Caki2 (cell line): ENCODE measurements at regions not wholly inside any gene's neighbourhood (a gene's known extent, or its start where the extent isn't known, plus 50 kb on each side); places are given as distances from the start of the nearest gene placed in this dataset.

Experiments
- DNase-seq: peaks from one replicate; pipeline ENCODE4 v3.0.0-alpha.2; 2015; ENCODE audit warnings: low read depth
- in situ Hi-C: cut with HindIII; loops from 2 replicates; pipeline ENCODE4 v1.10.0; 2016; ENCODE audit warnings: low sequenced_read_pairs, low pct_unique_long_range_greater_than_20kb, mixed read lengths

DNA sequence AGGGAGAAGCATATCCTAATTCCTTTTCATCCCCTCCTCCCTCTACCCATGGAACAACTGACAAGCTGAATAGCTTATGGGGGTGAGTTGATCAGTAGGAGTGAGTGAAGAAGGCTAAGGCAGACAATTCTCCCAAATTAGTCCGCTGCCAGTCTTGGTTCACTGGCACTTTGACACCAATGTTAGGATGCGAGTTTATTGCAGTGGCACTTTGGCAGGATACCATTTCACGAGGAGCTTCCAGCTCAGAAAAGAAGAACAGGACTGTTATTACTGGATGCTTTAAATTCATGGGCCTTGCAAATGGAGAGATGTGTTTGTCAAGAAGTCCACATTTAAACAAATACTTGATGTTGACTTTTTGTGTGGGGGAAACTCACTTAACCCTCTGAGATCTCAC, 427.6 kb downstream of the NR2F1-AS1 start:
- no peak for DNase-seq
- in situ Hi-C loops, result no loop called here

GRCh38 chr5:93151896-93152295, 429.1 kb downstream of the NR2F1-AS1 start:
- in situ Hi-C loops, result no loop called here
- no peak for DNase-seq

- in situ Hi-C loops, result no loop called here
- DNase-seq, result no peak
These were observed 429.9 kb downstream of the NR2F1-AS1 start for GRCh38 chr5:93151121-93151520.

GRCh38 chr5:93150311-93151012, 430.6 kb downstream of the NR2F1-AS1 start:
- in situ Hi-C loops, result no loop called here
- DNase-seq, result no peak

GRCh38 chr5:93145767-93146166, 435.3 kb downstream of the NR2F1-AS1 start:
- DNase-seq, result no peak
- in situ Hi-C loops, result no loop called here

DNA sequence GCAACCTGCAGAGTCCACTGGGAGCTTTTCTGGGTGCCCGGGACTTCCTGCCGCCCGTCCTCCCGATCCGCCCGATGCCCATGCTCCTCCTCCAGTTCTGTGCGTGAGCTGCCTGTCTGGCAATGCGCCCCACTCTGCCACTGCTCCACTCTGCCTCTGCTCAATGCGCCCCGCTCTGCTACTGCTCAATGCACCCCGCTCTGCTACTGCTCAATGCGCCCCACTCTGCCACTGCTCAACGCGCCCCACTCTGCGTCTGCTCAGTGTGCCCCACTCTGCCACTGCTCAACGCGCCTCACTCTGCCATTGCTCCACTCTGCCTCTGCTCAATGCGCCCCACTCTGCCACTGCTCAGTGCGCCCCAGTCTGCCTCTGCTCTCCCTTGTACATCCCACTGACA, 436.0 kb downstream of the NR2F1-AS1 start:
- in situ Hi-C loops, result no loop called here
- no peak for DNase-seq

GRCh38 chr5:93141969-93142368, 439.1 kb downstream of the NR2F1-AS1 start:
- no peak for DNase-seq
- in situ Hi-C loops, result no loop called here

GRCh38 chr5:93130624-93131490, 450.2 kb downstream of the NR2F1-AS1 start:
- in situ Hi-C loops, result no loop called here
- DNase-seq, result no peak

DNA sequence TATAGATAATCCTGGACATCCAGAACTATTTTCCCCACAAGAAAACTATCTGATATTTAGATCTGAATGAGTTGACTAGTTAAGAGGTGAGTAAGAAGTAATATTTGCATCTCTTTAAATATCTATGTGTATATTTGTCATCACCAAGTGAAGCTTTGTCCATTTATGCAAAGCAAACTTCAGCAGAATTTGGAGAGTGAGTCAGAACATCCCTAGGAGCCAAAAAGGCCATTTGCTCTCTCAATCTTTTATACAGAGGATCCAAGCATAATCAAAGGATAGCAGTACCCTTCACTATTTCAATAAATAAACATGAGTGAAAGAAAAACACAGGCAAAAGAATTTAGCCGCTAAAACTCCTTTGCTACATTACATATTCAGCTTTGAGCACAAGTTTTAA, 454.4 kb downstream of the NR2F1-AS1 start:
- no peak for DNase-seq
- in situ Hi-C loops, result no loop called here

GRCh38 chr5:93123127-93123526, 457.9 kb downstream of the NR2F1-AS1 start:
- in situ Hi-C loops, result no loop called here
- DNase-seq, result no peak

GRCh38 chr5:93122446-93122845, 458.6 kb downstream of the NR2F1-AS1 start:
- in situ Hi-C loops, result no loop called here
- no peak for DNase-seq

- in situ Hi-C loops, result no loop called here
- no peak for DNase-seq
These were observed 460.2 kb downstream of the NR2F1-AS1 start for GRCh38 chr5:93120771-93121170.

- in situ Hi-C loops, result no loop called here
These were observed 461.0 kb downstream of the NR2F1-AS1 start for GRCh38 chr5:93120051-93120450.

GRCh38 chr5:93117751-93118531, 463.1 kb downstream of the NR2F1-AS1 start:
- DNase-seq, result no peak

More at GRCh38 chr5:93120051-93120450, 461.0 kb downstream of the NR2F1-AS1 start:
- DNase-seq, result no peak

GRCh38 chr5:93107805-93108520, 473.1 kb downstream of the NR2F1-AS1 start:
- DNase-seq, result no peak
- in situ Hi-C loops, result no loop called here

More at GRCh38 chr5:93117751-93118531, 463.1 kb downstream of the NR2F1-AS1 start:
- in situ Hi-C loops, result no loop called here

GRCh38 chr5:93107141-93107540, 473.9 kb downstream of the NR2F1-AS1 start:
- in situ Hi-C loops, result no loop called here
- DNase-seq, result no peak

DNA sequence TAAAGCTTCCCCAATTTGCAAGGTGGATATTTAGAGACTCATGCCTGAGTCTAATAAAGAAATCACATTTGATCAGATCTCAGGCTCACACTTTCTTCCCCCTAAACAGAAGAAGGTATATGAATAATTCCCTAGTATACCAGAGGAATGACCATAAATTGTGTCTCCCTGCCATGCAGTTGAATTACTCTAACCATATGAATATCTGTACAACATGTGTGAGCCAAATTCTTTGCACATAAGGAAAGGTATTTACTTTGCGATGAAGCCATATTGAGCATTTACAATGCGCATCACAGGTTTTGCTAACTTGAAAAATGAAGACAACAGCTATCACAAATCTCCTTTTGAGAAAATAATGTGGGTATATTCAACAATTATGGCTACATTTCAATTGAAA, 479.4 kb downstream of the NR2F1-AS1 start:
- no peak for DNase-seq
- in situ Hi-C loops, result no loop called here

DNA sequence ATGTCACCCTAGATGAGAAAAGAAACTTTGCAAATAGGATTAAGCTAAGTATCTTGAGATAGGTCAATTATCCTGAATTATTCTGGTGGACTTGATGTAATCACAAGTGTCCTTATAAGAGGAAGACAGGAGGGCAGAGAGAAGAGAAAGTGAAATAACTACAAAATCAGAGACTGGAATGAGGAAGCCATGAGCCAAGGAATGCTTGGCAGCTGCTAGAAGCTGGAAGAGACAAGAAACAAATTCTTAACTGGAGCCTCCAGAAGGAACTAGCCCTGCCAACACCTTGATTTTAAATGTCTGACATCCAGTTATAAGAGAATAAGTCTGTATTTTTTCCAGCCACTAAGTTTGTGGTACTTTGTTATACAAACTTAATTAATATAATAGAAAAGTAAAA, 480.0 kb downstream of the NR2F1-AS1 start:
- in situ Hi-C loops, result no loop called here
- DNase-seq, result no peak
